Muscle layer of colon (tissue), 2 donors: ENCODE measurements at regions not wholly inside any gene's neighbourhood (a gene's known extent, or its start where the extent isn't known, plus 50 kb on each side); places are given as distances from the start of the nearest gene placed in this dataset.

ENCODE experiments used
- H3K27ac ChIP-seq: one replicate; pipeline ENCODE4 v1.7.0; 2013; ENCODE audit warnings: low read depth, mild to moderate bottlenecking, low read length, moderate library complexity
- H3K27me3 ChIP-seq, 2 donors: one replicate each; pipeline ENCODE4 v1.7.0; 2013; ENCODE audit warnings: low read length in 2 of 2, mild to moderate bottlenecking in 2 of 2; ENCODE audit not compliant: insufficient read depth in 2 of 2, control insufficient read depth in 1 of 2
- H3K36me3 ChIP-seq: one replicate; pipeline ENCODE4 v1.7.0; 2013; ENCODE audit warnings: mild to moderate bottlenecking, low read length; ENCODE audit not compliant: insufficient read depth
- H3K4me1 ChIP-seq: one replicate; pipeline ENCODE4 v1.7.0; 2013; ENCODE audit warnings: mild to moderate bottlenecking, low read length; ENCODE audit not compliant: insufficient read depth
- H3K4me3 ChIP-seq, 2 donors: one replicate each; pipeline ENCODE4 v1.7.0; 2013; ENCODE audit warnings: low read length in 2 of 2, low read depth in 1 of 2, mild to moderate bottlenecking in 1 of 2, moderate library complexity in 1 of 2
- H3K9ac ChIP-seq: one replicate; pipeline ENCODE4 v1.7.0; 2013; ENCODE audit warnings: low read length
- H3K9me3 ChIP-seq: one replicate; pipeline ENCODE4 v1.7.0; 2013; ENCODE audit warnings: mild to moderate bottlenecking, low read length
- donor health status: abdominal sarcoma.
- donor health status: Adenocarcinoma of cecum.

GRCh38 chr18:78368726-78369125 lies 610.9 kb upstream of the SALL3 start:
- Histone ChIP-seq H3K36me3 (no peaks in the 10 kb centered on the region), H3K9me3 (no peaks in the 10 kb centered on the region), H3K27ac (no peak overlapping the region), H3K9ac (no peak overlapping the region), H3K4me3 (no peak overlapping the region), H3K27me3 (no peaks in the 10 kb centered on the region), H3K4me1 (no peaks in the 10 kb centered on the region)

GRCh38 chr18:78376046-78376445 lies 603.6 kb upstream of the SALL3 start:
- Histone ChIP-seq H3K9me3 (no peaks in the 10 kb centered on the region), H3K4me1 (no peaks in the 10 kb centered on the region), H3K27ac (no peak overlapping the region), H3K27me3 (no peaks in the 10 kb centered on the region), H3K4me3 (no peak overlapping the region), H3K9ac (no peak overlapping the region), H3K36me3 (no peaks in the 10 kb centered on the region)

GRCh38 chr18:78378403-78378802 lies 601.2 kb upstream of the SALL3 start:
- Histone ChIP-seq H3K4me3 (no peak overlapping the region), H3K9ac (no peak overlapping the region), H3K36me3 (no peaks in the 10 kb centered on the region), H3K4me1 (no peaks in the 10 kb centered on the region), H3K9me3 (no peaks in the 10 kb centered on the region), H3K27me3 (no peaks in the 10 kb centered on the region), H3K27ac (no peak overlapping the region)

GRCh38 chr18:78378983-78379382 lies 600.6 kb upstream of the SALL3 start:
- Histone ChIP-seq H3K9ac (no peak overlapping the region), H3K4me1 (no peaks in the 10 kb centered on the region), H3K9me3 (no peaks in the 10 kb centered on the region), H3K4me3 (no peak overlapping the region), H3K27me3 (no peaks in the 10 kb centered on the region), H3K27ac (no peak overlapping the region), H3K36me3 (no peaks in the 10 kb centered on the region)

GRCh38 chr18:78390348-78390951 lies 589.2 kb upstream of the SALL3 start:
- no peaks in the 10 kb centered on the region for H3K9me3 ChIP-seq
- H3K36me3 ChIP-seq: no peaks in the 10 kb centered on the region
- no peaks in the 10 kb centered on the region for H3K27me3 ChIP-seq
- no peaks in the 10 kb centered on the region for H3K4me1 ChIP-seq
- H3K9ac ChIP-seq: no peak overlapping the region
- H3K4me3 ChIP-seq: no peak overlapping the region
- no peak overlapping the region for H3K27ac ChIP-seq

GRCh38 chr18:78390952-78391348 lies 588.7 kb upstream of the SALL3 start:
- H3K4me1 ChIP-seq: no peaks in the 10 kb centered on the region
- no peaks in the 10 kb centered on the region for H3K27me3 ChIP-seq
- H3K9me3 ChIP-seq: no peaks in the 10 kb centered on the region
- no peak overlapping the region for H3K9ac ChIP-seq
- H3K36me3 ChIP-seq: no peaks in the 10 kb centered on the region
- no peak overlapping the region for H3K4me3 ChIP-seq
- no peak overlapping the region for H3K27ac ChIP-seq

- Histone ChIP-seq H3K4me1 (no peaks in the 10 kb centered on the region), H3K27ac (no peak overlapping the region), H3K27me3 (no peaks in the 10 kb centered on the region), H3K4me3 (no peak overlapping the region), H3K9me3 (no peaks in the 10 kb centered on the region), H3K9ac (no peak overlapping the region), H3K36me3 (no peaks in the 10 kb centered on the region)
These were observed 586.3 kb upstream of the SALL3 start for GRCh38 chr18:78393086-78393862.

- Histone ChIP-seq H3K27ac (no peak overlapping the region), H3K27me3 (no peaks in the 10 kb centered on the region), H3K9ac (no peak overlapping the region), H3K4me1 (no peaks in the 10 kb centered on the region), H3K9me3 (no peaks in the 10 kb centered on the region), H3K4me3 (no peak overlapping the region), H3K36me3 (no peaks in the 10 kb centered on the region)
These were observed 583.5 kb upstream of the SALL3 start for GRCh38 chr18:78396077-78396476.

GRCh38 chr18:78396756-78397155 lies 582.9 kb upstream of the SALL3 start:
- Histone ChIP-seq H3K27me3 (no peaks in the 10 kb centered on the region), H3K9me3 (no peaks in the 10 kb centered on the region), H3K9ac (no peak overlapping the region), H3K27ac (no peak overlapping the region), H3K36me3 (no peaks in the 10 kb centered on the region), H3K4me3 (no peak overlapping the region), H3K4me1 (no peaks in the 10 kb centered on the region)

GRCh38 chr18:78399992-78400503 lies 579.6 kb upstream of the SALL3 start:
- Histone ChIP-seq H3K4me1 (no peaks in the 10 kb centered on the region), H3K9me3 (no peaks in the 10 kb centered on the region), H3K36me3 (no peaks in the 10 kb centered on the region), H3K9ac (no peak overlapping the region), H3K27ac (no peak overlapping the region), H3K27me3 (no peaks in the 10 kb centered on the region), H3K4me3 (no peak overlapping the region)

GRCh38 chr18:78402440-78402839 lies 577.2 kb upstream of the SALL3 start:
- Histone ChIP-seq H3K27ac (no peak overlapping the region), H3K27me3 (no peaks in the 10 kb centered on the region), H3K9ac (no peak overlapping the region), H3K4me1 (no peaks in the 10 kb centered on the region), H3K9me3 (no peaks in the 10 kb centered on the region), H3K36me3 (no peaks in the 10 kb centered on the region), H3K4me3 (no peak overlapping the region)

GRCh38 chr18:78402966-78403365 lies 576.7 kb upstream of the SALL3 start:
- no peaks in the 10 kb centered on the region for H3K4me1 ChIP-seq
- no peaks in the 10 kb centered on the region for H3K36me3 ChIP-seq
- no peak overlapping the region for H3K27ac ChIP-seq
- H3K9ac ChIP-seq: no peak overlapping the region
- no peaks in the 10 kb centered on the region for H3K9me3 ChIP-seq
- no peak overlapping the region for H3K4me3 ChIP-seq
- H3K27me3 ChIP-seq: no peaks in the 10 kb centered on the region
